ENCODE measurements at regions not wholly inside any gene's neighbourhood (a gene's known extent, or its start where the extent isn't known, plus 50 kb on each side); places are given as distances from the start of the nearest gene placed in this dataset.

GRCh38 chr5:3654515-3654914 lies 58.9 kb downstream of the IRX1 start:
- DNase-seq (ENCODE audit: low read depth) = no peak

- DNase-seq (ENCODE audit: low read depth) = no peak
Measured at GRCh38 chr5:3656803-3657202, 61.2 kb downstream of the IRX1 start.

GRCh38 chr5:3657364-3658022 lies 61.9 kb downstream of the IRX1 start:
- no peak for DNase-seq (ENCODE audit: low read depth)

GRCh38 chr5:3658929-3659328 lies 63.3 kb downstream of the IRX1 start:
- no peak for DNase-seq (ENCODE audit: low read depth)

- no peak for DNase-seq (ENCODE audit: low read depth)
Measured at GRCh38 chr5:3659907-3660306, 64.3 kb downstream of the IRX1 start.

- no peak for DNase-seq (ENCODE audit: low read depth)
Measured at GRCh38 chr5:3660630-3661029, 65.0 kb downstream of the IRX1 start.

- no peak for DNase-seq (ENCODE audit: low read depth)
Measured at GRCh38 chr5:3661755-3662296, 66.2 kb downstream of the IRX1 start.

- no peak for DNase-seq (ENCODE audit: low read depth)
Measured at GRCh38 chr5:3662344-3662743, 66.7 kb downstream of the IRX1 start.

GRCh38 chr5:3671337-3671736 lies 75.7 kb downstream of the IRX1 start:
- DNase-seq (ENCODE audit: low read depth) = no peak

GRCh38 chr5:3678801-3679200 lies 83.2 kb downstream of the IRX1 start:
- no peak for DNase-seq (ENCODE audit: low read depth)

GRCh38 chr5:3680821-3681220 lies 85.2 kb downstream of the IRX1 start:
- DNase-seq (ENCODE audit: low read depth) = no peak

- no peak for DNase-seq (ENCODE audit: low read depth)
Measured at GRCh38 chr5:3684118-3684517, 88.5 kb downstream of the IRX1 start.

- no peak for DNase-seq (ENCODE audit: low read depth)
Measured at GRCh38 chr5:3684771-3685354, 89.2 kb downstream of the IRX1 start.

- DNase-seq (ENCODE audit: low read depth) = no peak
Measured at GRCh38 chr5:3694819-3695218, 99.2 kb downstream of the IRX1 start.

GRCh38 chr5:3695818-3696217 lies 100.2 kb downstream of the IRX1 start:
- DNase-seq (ENCODE audit: low read depth) = no peak

- no peak for DNase-seq (ENCODE audit: low read depth)
Measured at GRCh38 chr5:3698412-3698811, 102.8 kb downstream of the IRX1 start.

GRCh38 chr5:3701694-3702093 lies 106.1 kb downstream of the IRX1 start:
- no peak for DNase-seq (ENCODE audit: low read depth)

- DNase-seq (ENCODE audit: low read depth) = no peak
Measured at GRCh38 chr5:3704661-3705060, 109.0 kb downstream of the IRX1 start.

GRCh38 chr5:3709068-3709716 lies 113.6 kb downstream of the IRX1 start:
- no peak for DNase-seq (ENCODE audit: low read depth)

- DNase-seq (ENCODE audit: low read depth) = no peak
Measured at GRCh38 chr5:3709717-3710348, 114.2 kb downstream of the IRX1 start.

- no peak for DNase-seq (ENCODE audit: low read depth)
Measured at GRCh38 chr5:3715062-3715461, 119.4 kb downstream of the IRX1 start.

- DNase-seq (ENCODE audit: low read depth) = no peak
Measured at GRCh38 chr5:3729631-3730030, 134.0 kb downstream of the IRX1 start.

- no peak for DNase-seq (ENCODE audit: low read depth)
Measured at GRCh38 chr5:3734632-3735031, 139.0 kb downstream of the IRX1 start.

Data from activated T-cell treated with anti-CD3 and anti-CD28 coated beads for 48 hours (primary cell).